ENCODE measurements at regions not wholly inside any gene's neighbourhood (a gene's known extent, or its start where the extent isn't known, plus 50 kb on each side); places are given as distances from the start of the nearest gene placed in this dataset.
"Not testable (repeated sequence)": the region's sequence is repeated elsewhere in the genome, so short reads cannot be mapped to it uniquely, and the experiment has no call there.

DNA sequence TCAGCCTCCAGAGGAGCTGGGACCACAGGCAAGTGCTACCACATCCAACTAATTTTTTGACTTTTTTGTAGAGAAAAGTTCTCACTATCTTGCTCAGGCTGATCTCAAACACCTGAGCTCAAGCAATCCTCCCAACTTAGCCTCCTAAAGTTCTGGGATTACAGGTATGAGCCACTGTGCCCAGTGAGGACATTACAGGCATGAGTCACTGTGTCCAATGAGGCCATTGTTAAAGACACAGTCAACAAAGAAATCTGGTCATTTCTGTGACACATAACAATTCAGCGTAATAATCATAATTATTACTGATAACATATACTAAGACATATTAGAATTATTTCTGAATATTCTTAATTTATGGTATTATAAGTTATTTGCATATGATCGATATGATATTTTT, 463.4 kb upstream of the NDN start:
- no peak for DNase-seq (ENCODE audit: low read depth in 2 of 2)

DNA sequence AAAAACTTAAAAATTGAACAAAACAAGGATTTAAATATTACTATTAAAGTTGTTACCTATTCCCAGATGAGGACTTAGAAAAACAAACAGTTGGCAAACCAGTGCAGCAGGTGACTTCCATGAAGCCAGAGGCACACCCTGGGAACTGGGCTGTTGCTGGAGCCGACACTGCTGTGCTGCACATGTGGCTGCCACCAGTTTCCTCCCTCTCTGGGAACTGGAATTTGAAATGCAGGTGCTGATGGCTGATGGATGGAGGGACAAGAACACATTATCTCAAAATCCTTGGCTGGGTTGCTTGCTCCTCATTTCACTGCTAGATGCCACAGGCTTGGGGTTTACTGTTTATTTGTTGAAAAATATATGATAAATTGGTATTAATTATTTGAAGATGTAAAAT, 471.2 kb upstream of the NDN start:
- DNase-seq (ENCODE audit: low read depth in 2 of 2) = not testable (repeated sequence)

DNA sequence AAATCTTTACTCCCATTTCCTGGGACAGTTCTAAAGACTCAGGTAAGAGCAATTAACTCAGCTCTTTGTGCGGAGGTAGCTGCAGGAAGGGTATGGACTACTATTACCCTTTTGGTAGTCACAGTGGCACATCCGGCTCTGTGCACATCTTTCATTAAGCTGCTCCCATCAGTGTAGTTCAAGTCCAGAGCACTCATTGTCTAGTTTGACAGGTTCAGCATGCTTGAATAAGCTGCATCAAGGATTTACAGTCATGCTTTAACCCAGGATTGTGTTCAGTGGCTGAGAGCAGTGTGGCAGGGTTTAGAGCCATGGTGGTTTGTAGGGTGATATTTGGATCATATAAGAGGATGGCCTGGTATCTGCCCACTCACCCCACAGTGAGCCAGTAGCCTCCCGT, 478.4 kb upstream of the NDN start:
- not testable (repeated sequence) for DNase-seq (ENCODE audit: low read depth in 2 of 2)

DNA sequence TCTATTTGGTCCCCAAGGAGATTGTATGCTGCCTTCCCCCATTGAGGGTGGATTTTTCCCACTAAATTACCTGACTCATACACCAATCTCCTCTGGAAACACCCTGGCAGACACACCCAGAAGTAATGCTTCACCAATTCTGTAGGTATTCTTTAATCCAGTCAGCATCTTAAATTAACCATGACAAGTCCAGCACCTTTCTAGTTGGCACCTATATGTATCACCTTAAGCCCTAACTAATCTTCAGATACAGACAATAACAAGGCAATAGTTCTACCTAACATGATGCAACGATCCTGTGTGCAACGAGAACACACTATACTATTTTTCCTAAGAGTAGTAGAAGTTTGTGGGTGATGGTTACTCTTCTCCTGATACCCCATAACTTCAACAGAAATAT, 473.3 kb upstream of the NPAP1 start:
- DNase-seq (ENCODE audit: low read depth in 2 of 2) = not testable (repeated sequence)

DNA sequence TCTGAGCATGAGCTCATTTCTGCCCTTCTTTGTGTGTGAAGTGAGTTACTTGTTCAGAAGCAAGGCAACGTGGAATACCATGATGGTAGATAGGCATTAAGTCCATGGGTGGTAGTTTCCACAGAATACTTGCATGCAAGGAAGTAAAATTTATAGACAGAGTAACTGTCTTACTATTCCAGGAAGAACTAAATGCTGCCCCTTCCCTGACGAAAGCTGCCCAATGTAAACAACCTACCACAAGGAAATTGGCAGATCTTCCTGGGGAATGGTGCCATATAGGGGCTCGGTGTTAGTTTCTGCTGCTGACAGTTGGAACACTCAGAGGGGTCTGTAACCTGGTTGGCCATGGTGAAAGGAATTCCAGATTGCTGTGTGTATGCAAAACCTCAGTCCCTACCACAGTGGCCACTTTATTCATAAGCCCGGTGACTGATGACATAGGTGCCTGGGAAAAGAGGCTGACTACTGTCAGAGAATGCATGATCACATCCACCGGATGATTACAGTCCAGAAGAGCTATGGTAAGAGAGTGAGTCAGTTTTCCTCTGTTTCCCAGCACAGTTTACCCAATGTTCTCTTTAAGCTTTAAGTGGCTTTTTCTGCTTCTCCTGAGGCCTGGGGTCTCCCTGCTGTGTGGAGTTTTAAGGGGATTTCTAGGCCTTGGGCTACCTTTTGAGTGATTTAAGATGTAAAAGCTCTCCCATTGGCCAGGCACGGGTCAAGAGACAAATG, 463.7 kb upstream of the NPAP1 start:
- not testable (repeated sequence) for DNase-seq (ENCODE audit: low read depth in 2 of 2)

DNA sequence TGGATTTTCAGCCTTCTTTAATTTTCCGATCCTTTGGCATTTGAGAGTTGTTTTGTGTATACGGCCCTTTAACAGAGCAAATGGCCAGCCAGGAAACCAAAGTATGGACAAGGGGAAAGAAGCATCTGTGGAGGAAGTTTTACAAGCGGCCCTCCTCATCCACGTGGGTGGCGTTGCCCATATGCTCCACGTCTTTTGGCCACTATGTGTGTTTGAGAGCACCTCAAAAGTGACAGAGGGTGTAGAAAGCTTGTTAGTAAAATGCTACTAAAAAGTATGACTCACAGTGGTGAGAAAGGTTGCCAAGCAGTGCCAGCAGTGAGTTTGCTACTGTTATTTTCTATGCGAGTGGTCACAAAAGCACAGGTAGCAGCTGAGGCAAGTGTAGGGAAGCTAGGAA, 451.8 kb upstream of the NPAP1 start:
- no peak for DNase-seq (ENCODE audit: low read depth in 2 of 2)

DNA sequence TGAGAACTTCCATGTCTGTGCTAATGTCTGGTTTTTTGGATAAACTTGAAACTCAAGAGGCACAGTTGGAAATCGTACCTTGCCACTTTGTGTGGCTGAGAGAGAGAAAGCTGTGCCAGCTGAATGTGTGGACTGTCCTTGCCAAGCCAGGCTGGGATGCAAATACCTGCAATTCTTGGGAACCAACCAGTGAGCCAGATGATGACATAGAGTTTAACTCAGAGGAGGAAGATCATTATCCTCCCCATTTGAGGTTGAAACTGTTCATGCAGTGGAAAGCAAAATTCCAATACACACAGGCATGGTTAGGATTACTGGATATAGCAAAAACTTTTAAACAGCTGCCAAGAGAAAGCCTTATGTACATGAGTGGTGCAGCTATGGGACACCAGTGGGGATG, 451.4 kb upstream of the NPAP1 start:
- DNase-seq (ENCODE audit: low read depth in 2 of 2) = no peak

DNA sequence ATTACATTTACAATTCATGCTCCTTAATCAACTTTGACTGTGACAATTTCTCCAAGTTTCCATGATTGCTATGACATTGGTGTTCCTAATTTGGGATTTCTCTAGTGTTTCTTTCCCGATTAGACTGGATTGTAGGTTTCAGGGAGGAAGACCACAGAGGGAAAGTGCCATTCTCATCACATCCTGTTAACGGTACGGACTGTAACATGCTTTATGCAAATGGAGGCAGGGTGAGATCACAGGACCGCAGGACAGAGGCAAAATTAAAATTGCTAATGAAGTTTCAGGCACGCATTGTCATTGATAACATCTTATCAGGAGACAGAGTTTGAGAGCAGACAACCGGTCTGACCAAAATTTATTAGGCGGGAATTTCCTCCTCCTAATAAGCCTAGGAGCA, 446.7 kb upstream of the NPAP1 start:
- DNase-seq (ENCODE audit: low read depth in 2 of 2) = not testable (repeated sequence)

DNA sequence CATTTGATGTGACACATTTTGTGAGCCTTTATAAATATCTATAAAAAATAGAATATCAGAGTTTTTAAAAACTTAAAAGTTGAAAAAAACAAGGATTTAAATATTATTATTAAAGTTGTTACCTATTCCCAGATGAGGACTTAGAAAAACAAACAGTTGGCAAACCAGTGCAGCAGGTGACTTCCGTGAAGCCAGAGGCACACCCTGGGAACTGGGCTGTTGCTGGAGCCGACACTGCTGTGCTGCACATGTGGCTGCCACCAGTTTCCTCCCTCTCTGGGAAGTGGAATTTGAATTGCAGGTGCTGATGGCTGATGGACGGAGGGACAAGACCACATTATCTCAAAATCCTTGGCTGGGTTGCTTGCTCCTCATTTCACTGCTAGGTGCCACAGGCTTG, 442.4 kb upstream of the NPAP1 start:
- not testable (repeated sequence) for DNase-seq (ENCODE audit: low read depth in 2 of 2)

DNA sequence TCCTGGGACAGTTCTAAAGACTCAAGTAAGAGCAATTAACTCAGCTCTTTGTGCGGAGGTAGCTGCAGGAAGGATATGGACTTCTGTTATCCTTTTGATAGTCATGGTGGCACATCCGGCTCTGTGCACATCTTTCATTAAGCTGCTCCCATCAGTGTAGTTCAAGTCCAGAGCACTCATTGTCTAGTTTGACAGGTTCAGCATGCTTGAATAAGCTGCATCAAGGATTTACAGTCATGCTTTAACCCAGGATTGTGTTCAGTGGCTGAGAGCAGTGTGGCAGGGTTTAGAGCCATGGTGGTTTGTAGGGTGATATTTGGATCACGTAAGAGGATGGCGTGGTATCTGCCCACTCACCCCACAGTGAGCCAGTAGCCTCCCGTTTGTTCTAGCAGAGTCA, 435.0 kb upstream of the NPAP1 start:
- DNase-seq (ENCODE audit: low read depth in 2 of 2) = not testable (repeated sequence)

DNA sequence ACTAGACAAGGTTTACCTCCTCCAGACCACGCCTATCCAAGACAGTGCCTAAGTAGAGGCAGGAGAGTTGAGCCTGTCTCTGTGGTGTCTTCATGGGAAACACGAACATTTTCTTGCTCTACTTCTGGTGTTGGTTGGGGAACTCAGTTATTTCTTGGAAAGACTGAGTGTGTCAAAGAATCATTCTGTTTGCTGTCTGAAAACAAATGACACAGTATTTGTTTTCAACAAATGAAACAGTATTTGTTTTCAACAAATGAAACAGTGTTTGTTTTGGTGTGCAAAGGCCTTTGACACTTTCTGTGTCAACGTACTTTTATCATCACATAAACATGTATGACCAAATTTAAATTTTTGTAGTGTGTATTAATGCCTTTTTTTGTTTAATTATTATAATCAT, 416.5 kb upstream of the NPAP1 start:
- DNase-seq (ENCODE audit: low read depth in 2 of 2) = not testable (repeated sequence)

DNA sequence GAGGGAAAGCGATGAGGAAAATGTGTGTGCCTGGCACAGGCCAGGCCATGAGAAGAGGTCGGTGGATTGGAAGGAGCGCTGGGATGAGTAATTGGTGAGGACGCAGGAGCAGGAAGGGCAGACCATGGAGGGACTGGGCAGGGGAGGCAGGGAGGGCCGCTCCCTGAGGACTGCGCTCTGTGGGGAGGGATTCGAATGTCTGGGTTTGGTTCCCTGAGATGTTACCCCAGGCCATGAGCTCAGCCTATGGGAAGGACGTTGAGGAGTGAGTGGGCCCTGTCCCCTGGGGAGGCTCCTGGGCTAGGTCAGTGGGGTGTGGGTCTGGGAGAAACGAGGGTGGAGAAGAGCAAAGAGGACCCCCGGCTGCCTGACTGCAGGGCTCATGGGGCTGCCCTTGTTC, 415.2 kb upstream of the NPAP1 start:
- not testable (repeated sequence) for DNase-seq (ENCODE audit: low read depth in 2 of 2)

DNA sequence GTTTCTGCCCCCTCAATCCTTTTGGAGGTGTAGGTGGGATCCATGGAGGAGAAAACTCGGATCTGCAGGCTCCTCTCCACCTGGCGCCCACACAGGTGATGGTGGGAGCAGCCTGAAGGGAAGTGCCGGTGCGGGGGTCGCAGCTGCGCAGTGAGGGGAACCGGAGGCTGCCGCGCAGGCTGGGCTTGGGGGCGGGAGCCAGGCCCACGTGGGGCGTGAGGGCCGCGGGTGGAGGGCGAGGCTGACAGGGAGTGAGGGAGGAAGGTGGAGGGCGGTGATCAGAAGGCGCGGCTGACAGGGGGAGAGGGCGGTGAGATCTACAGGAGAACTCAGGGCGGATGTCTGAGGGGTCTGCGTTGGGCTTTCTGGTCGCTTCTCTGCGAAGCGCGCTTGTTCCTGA, 414.7 kb upstream of the NPAP1 start:
- DNase-seq (ENCODE audit: low read depth in 2 of 2) = not testable (repeated sequence)

DNA sequence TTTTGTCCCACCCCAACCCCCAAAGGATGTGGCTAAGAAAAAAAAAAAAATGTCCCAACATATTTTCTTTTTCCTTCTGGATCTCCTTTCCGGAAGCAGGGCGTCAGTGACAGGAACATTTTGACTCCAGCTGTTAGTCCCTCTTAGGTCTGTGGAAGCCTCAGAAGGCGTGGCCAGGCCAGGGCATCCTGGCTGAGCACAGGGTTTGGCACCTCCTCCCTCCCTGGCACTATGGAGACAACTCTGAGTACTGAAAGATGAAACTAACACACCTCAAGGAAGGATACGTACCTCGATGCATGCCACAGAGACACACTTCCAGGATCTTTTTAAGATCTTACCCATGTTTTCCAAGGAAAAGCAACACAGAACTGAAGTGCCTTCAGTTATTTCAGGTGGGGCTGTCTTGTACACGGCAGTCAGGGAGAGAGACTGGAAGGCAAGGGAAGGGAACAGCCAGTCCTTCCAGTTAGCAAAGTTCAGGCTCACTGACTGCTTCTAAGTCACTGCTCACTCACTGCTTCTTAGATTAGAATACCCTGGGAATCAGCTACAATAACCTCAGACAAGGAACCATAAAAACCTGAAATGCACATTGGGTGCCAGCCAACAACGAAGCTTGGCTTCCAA, 406.9 kb upstream of the NPAP1 start:
- not testable (repeated sequence) for DNase-seq (ENCODE audit: low read depth in 2 of 2)

DNA sequence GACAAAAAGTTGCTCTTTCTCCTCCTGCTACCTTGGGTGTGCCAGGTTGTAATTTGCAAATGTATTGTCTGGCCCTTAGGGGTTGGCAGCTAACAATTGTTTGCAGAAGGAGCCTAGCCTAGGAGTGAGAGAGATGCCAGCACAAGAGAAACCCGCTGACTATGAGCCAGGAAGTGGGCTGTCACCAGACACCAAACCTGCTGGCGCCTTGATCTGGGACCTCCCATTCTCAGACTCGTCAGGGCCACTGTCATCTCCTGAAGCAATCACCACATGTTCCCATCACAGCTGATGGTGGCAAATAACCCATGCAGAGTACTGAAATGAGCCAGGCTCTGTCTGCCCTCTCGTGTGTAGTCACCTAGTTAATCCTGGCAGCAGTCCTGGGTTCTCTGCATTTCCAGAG, 406.4 kb upstream of the NPAP1 start:
- DNase-seq (ENCODE audit: low read depth in 2 of 2) = no peak

DNA sequence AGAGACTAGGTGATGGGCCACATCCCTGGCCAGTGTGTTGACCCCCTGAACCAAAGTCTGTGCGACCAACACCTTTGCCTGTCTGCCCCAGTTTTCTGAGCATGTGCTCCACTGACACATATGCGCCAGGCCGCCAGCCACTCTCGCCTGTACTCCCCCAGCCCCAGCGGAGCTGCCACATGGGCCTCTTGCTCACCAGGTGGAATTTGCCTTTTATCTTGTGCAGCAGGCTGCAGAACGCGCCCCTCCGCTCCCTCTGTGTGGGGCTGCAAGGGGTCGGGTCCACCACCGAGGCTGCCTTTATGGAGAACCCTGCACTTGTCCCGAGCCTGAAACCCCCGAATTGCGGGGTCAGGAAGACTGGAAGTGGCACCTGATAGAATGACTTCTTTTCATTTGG, 405.7 kb upstream of the NPAP1 start:
- DNase-seq (ENCODE audit: low read depth in 2 of 2) = no peak

DNA sequence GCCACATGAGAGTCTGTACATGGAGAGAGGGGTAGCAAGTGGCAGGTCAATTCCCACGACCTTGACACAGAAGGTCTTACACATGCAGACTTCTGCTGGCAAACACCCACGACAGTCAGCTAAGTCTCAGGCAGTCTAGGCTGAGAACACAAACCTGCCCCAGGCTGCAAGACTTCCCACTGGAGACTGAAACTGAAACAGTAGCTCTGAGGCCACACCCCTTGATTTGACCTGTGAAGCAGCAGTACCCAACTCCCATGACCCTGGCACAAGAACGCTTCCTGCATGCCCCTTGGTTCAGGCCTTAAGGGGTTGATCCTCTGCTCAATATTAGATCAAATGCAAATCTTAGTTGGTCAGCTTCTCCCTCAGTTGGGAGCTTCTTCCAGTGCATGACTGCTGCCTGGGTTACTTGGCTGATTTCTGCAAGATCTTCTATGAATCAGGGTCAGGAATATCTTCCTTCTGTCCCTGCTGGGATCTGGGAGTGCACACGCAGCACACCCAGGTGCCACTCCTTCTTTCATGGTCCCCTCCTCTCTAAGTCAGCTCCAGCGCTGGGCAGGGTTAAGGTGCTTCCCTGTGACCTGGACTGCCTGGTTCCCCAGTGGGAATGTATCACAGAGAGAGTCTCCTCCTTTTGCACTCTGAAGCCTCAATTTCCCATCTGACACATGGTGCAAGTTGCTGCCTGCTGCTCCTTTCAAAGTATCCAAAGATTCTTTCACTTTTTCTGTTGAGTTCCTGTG, 403.9 kb upstream of the NPAP1 start:
- DNase-seq (ENCODE audit: low read depth in 2 of 2) = not testable (repeated sequence)

DNA sequence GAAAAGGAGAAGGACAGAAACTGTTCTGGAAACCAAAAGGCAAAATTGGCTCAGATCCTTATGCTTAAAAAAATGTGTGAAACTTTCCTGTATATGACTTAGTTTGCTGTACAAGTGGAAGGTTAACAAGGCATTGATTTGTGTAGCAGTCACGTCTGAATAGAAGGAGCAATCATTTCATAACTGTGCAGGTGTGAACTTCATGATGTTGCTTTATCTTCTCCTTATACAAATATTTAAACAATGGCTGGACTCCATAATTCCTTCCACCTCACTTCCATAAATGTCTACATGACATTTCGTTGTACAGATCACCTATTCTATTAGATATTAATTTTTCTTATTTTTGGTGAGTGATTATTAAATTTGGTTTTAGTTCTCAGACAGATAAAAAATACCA, 382.7 kb upstream of the NPAP1 start:
- no peak for DNase-seq (ENCODE audit: low read depth in 2 of 2)

DNA sequence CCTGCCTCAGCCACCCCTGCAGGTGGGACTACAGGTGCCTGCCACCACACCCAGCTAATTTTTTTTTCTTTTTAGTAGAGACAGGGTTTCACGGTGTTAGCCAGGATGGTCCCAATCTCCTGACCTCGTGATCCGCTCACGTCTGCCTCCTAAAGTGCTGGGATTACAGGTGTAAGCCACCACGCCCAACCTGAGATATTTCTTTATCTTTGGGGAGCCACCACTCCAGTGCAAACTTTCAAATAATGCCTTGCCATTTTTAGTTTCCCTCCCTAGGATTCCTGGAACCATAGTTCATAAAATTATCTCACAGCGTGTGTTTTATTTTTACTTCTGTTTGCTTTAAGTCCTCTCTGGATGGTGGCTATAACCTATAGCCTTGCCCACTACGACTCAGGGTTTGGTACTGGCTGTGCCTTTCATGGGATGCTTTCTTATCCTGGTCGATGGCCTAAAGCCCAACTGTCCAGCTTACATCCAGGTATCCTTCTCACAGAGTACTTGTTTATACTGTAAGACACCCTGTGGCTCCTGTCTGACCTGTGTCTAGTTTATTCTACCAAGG, 374.7 kb upstream of the NPAP1 start:
- DNase-seq (ENCODE audit: low read depth in 2 of 2) = not testable (repeated sequence)

DNA sequence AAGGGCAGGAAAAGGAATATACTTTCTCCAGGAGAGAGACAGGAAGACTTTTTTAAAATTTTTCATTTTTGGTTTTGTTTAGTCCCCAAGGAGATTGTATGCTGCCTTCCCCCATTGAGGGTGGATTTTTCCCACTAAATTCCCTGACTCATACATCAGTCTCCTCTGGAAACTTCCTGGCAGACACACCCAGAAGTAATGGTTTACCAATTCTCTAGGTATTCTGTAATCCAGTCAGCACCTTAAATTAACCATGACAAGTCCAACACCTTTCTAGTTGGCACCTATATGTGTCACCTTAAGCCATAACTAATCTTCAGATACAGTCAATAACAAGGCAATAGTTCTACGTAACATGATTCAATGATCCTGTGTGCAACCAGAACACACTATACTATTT, 373.6 kb upstream of the NPAP1 start:
- not testable (repeated sequence) for DNase-seq (ENCODE audit: low read depth in 2 of 2)

DNA sequence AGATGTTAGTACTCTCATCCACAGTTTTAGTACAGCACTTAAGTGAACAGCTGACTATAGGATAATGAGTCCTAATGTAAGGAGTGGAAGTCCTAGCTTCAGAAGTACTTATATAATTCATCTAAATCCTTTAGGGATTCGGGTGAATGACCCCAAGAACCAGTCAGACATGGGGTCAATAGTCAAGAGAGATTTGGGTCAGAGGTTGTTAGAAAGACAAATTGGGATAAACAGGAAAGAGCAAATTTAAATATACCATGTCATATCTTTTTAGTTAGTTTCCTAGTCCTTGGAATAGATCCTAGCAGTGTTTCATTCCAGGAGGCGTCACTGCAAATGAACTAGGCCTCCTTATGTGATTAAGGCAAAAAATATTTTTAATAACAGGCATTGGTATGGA, 370.8 kb upstream of the NPAP1 start:
- not testable (repeated sequence) for DNase-seq (ENCODE audit: low read depth in 2 of 2)

DNA sequence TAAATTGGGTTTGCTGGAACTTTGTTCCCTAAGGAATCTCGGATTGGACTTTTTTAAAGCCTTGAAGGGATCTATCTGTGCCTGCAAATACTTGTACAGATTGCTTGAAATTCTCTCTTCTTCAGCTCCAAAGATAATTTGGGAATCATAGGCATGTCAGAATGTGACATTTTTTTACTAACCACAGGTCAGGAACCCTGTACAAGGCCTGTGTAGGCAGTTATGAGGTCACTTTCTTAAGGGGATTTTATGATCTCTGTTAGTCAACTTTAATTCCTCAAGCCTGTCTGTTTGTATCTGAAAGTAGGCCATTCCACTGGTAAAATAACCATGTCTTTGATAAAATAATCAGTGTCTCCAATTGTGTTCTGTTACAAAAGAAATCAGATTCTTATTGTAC, 369.9 kb upstream of the NPAP1 start:
- not testable (repeated sequence) for DNase-seq (ENCODE audit: low read depth in 2 of 2)
